ENCODE measurements at regions not wholly inside any gene's neighbourhood (a gene's known extent, or its start where the extent isn't known, plus 50 kb on each side); places are given as distances from the start of the nearest gene placed in this dataset.
A peak's percentile ranks its signal among the peaks of the same experiment; 100 is the strongest.

DNA sequence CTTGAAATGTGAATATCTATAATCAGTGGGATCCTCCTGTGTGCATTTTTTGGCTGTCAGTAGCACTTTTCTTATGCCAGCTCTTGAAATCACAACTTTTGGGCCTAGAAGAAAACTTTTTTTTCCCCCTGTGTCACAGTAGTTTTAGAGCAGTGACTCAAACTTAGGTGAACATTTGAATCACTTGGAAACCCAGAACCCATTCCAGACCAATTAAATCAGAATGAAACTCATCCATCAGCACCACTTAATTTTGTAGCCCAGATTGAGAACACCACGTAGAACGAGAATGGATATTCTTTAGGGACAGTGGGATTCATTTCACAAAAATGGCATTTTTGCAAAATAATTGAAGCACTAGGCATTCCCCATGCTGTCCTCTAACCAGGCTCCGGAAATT, 224.8 kb upstream of the NANOGP8 start:
- no peak overlapping the region for H3K4me3 ChIP-seq
- no peaks in the 10 kb centered on the region for H3K36me3 ChIP-seq
- no peak for DNase-seq
- H3K9me3 ChIP-seq: no peaks in the 10 kb centered on the region
- intact Hi-C loops (cut with DNase I; ENCODE audit: low total_unique reads): no loop called here
- peaks cover 11 to 65% (median 38%) of the 10 kb centered on the region in 4 donors for H3K4me1 ChIP-seq
- H3K27ac ChIP-seq: peak overlapping the region; percentile 75 to 88 (median 81)
- H3K27me3 ChIP-seq: no peaks in the 10 kb centered on the region
- in situ Hi-C loops (cut with MboI; ENCODE audit: low pct_ligation_motif_present in 1 of 4, low pct_unique_long_range_greater_than_20kb in 1 of 4, low sequenced_read_pairs in 3 of 4): no loop called here
- 75 to 81% methylated on average over 3 of the region's 3 CpGs for WGBS, 2 donors (ENCODE audit: low coverage in 1 of 2)
- TF ChIP-seq EP300 (IDR thresholded peaks at IDR 0.05; ENCODE audit: low read depth) (no peak), POLR2AphosphoS5 (IDR thresholded peaks at IDR 0.05) (no peak), POLR2A (IDR thresholded peaks at IDR 0.05) (no peak)
- TF ChIP-seq, protein P1, sequence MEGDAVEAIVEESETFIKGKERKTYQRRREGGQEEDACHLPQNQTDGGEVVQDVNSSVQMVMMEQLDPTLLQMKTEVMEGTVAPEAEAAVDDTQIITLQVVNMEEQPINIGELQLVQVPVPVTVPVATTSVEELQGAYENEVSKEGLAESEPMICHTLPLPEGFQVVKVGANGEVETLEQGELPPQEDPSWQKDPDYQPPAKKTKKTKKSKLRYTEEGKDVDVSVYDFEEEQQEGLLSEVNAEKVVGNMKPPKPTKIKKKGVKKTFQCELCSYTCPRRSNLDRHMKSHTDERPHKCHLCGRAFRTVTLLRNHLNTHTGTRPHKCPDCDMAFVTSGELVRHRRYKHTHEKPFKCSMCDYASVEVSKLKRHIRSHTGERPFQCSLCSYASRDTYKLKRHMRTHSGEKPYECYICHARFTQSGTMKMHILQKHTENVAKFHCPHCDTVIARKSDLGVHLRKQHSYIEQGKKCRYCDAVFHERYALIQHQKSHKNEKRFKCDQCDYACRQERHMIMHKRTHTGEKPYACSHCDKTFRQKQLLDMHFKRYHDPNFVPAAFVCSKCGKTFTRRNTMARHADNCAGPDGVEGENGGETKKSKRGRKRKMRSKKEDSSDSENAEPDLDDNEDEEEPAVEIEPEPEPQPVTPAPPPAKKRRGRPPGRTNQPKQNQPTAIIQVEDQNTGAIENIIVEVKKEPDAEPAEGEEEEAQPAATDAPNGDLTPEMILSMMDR (IDR thresholded peaks at IDR 0.05): no peak

DNA sequence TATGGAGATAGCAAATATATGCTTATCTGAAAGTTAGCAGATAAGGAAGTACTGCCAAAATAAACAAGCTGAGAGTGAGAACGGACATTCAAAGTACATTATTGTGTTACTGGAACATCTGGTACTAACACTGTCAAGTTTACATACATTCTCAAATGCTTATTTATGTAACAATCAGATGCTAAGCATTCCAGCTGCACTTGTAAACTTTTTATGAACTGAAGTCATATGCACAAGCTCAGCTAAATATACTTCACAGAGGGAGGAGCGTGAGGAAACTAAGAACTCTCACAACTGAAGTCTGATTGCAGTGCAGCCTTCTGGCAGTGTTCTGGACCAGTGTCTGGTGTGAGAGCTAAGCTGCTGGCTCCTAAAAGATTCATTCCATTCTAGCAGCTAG, 223.7 kb upstream of the NANOGP8 start:
- Histone ChIP-seq H3K27ac (peak overlapping the region; percentile 75 to 88 (median 81)), H3K4me1 (peaks cover 11 to 68% (median 38%) of the 10 kb centered on the region in 4 donors), H3K36me3 (no peaks in the 10 kb centered on the region), H3K9me3 (no peaks in the 10 kb centered on the region), H3K4me3 (no peak overlapping the region), H3K27me3 (no peaks in the 10 kb centered on the region)
- DNase-seq: peak; percentile 38
- TF ChIP-seq POLR2A (IDR thresholded peaks at IDR 0.05): no peak
- peak; percentile 73 to 87 (median 80) for TF ChIP-seq POLR2AphosphoS5 (IDR thresholded peaks at IDR 0.05)
- TF ChIP-seq, protein P1 (IDR thresholded peaks at IDR 0.05): no peak
- TF ChIP-seq EP300 (IDR thresholded peaks at IDR 0.05; ENCODE audit: low read depth): peak; percentile 89
- in situ Hi-C loops (cut with MboI; ENCODE audit: low pct_ligation_motif_present in 1 of 4, low pct_unique_long_range_greater_than_20kb in 1 of 4, low sequenced_read_pairs in 3 of 4) (no loop called here), intact Hi-C loops (cut with DNase I; ENCODE audit: low total_unique reads) (no loop called here)
- 20 to 26% methylated on average over 1 to 2 of the region's 2 CpGs for WGBS, 2 donors (ENCODE audit: low coverage in 1 of 2)

DNA sequence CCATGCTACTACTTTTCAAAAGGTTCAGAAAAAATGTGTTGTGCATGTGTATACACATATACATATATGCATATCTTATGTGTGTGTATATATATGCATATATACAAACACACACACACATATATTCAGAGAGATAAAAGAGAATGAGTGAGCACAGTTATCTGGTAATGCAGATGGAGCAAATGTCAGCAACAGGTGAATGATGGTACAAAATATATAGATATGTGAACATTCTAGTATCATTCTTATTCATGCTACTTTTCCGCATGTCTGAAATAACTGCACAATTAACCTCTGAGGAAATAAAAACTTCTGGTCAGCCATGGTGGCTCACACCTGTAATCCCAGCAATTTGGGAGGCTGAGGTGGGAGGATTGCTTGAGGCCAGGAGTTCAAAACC, 222.6 kb upstream of the NANOGP8 start:
- TF ChIP-seq POLR2AphosphoS5 (IDR thresholded peaks at IDR 0.05) (no peak), POLR2A (IDR thresholded peaks at IDR 0.05) (no peak), EP300 (IDR thresholded peaks at IDR 0.05; ENCODE audit: low read depth) (no peak)
- TF ChIP-seq, protein P1 (IDR thresholded peaks at IDR 0.05): no peak
- intact Hi-C loops (cut with DNase I; ENCODE audit: low total_unique reads): loop anchor here (2.0 kb wide), 1 partner anchor 19 kb away; no protein-coding TSS in a partner anchor
- DNase-seq: no peak
- H3K27ac ChIP-seq: peak overlapping the region; percentile 75 to 88 (median 81)
- 94 to 100% methylated on average over 1 of the region's 1 CpG for WGBS, 2 donors (ENCODE audit: low coverage in 1 of 2)
- no peak overlapping the region for H3K4me3 ChIP-seq
- H3K9me3 ChIP-seq: no peaks in the 10 kb centered on the region
- H3K27me3 ChIP-seq: no peaks in the 10 kb centered on the region
- H3K4me1 ChIP-seq: peaks cover 11 to 68% (median 38%) of the 10 kb centered on the region in 4 donors
- H3K36me3 ChIP-seq: no peaks in the 10 kb centered on the region
- in situ Hi-C loops (cut with MboI; ENCODE audit: low pct_ligation_motif_present in 1 of 4, low pct_unique_long_range_greater_than_20kb in 1 of 4, low sequenced_read_pairs in 3 of 4): no loop called here

DNA sequence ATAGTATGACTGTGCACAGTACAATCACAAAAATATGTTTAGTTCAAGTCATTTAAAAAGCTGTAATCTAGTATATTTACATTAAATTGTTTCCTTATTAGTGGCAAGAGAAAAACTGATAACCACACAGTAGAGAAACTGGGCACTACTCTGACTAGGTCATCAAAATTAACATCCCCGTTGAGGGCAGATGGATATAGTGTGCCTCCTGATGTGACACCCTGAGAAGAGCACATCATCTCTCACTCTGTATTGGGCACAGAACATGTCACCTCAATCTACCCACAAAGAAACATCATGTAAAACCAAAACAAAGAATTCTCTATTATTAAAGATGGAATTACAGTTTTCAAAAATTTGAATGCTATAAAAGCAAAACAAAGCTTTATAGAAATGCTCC, 221.9 kb upstream of the NANOGP8 start:
- WGBS, 2 donors (ENCODE audit: low coverage in 1 of 2): 36 to 44% methylated on average over 1 of the region's 1 CpG
- Histone ChIP-seq H3K4me1 (peaks cover 11 to 65% (median 38%) of the 10 kb centered on the region in 4 donors), H3K4me3 (no peak overlapping the region), H3K9me3 (no peaks in the 10 kb centered on the region), H3K27ac (peak overlapping the region; percentile 75 to 88 (median 81)), H3K27me3 (no peaks in the 10 kb centered on the region), H3K36me3 (no peaks in the 10 kb centered on the region)
- intact Hi-C loops (cut with DNase I; ENCODE audit: low total_unique reads): loop anchor here (2.0 kb wide), 1 partner anchor 20 kb away; no protein-coding TSS in a partner anchor
- TF ChIP-seq POLR2A (IDR thresholded peaks at IDR 0.05) (no peak), EP300 (IDR thresholded peaks at IDR 0.05; ENCODE audit: low read depth) (no peak), POLR2AphosphoS5 (IDR thresholded peaks at IDR 0.05) (no peak)
- TF ChIP-seq, protein P1 (IDR thresholded peaks at IDR 0.05): no peak
- in situ Hi-C loops (cut with MboI; ENCODE audit: low pct_ligation_motif_present in 1 of 4, low pct_unique_long_range_greater_than_20kb in 1 of 4, low sequenced_read_pairs in 3 of 4): no loop called here
- no peak for DNase-seq
